H1 (cell line): ENCODE measurements at regions not wholly inside any gene's neighbourhood (a gene's known extent, or its start where the extent isn't known, plus 50 kb on each side); places are given as distances from the start of the nearest gene placed in this dataset.

Experiments used
- CTCF ChIA-PET: fragments of 300-600 bp; sonication (Branson Sonifier 250); formaldehyde crosslinking; loops from one replicate; lab custom pipeline; 2021; ENCODE audit not compliant: partially characterized antibody; lab: Charles Lee
- POLR2A ChIA-PET: fragments of 300-600 bp; sonication (Branson Sonifier 250); formaldehyde crosslinking; loops from one replicate; lab custom pipeline; 2021; ENCODE audit warnings: inconsistent platforms; ENCODE audit not compliant: partially characterized antibody; lab: Charles Lee
- DNase-seq, 2 experiments: peaks; one replicate each; pipeline versions ENCODE4 v3.0.0 to v3.0.0-alpha.2; 2010 to 2022; ENCODE audit warnings: low spot score in 2 of 2, low read depth in 1 of 2, mixed read lengths in 1 of 2
- FAIRE-seq: peaks from 2 replicates; lab custom pipeline; 2011; peaks lifted over from hg19 to GRCh38; lab: Jason Lieb, UNC
- H2AFZ ChIP-seq: 2 replicates; pipeline ENCODE4 v1.8.1; 2012; ENCODE audit warnings: low read length, inconsistent platforms
- H2AK5ac ChIP-seq: 2 replicates; pipeline ENCODE4 v1.6.1; 2013; ENCODE audit warnings: low read depth, low read length
- H2BK120ac ChIP-seq: replicated peaks from 2 replicates; pipeline ENCODE3; 2013; ENCODE audit warnings: low read depth, low read length, inconsistent platforms
- H2BK12ac ChIP-seq: 2 replicates; pipeline ENCODE4 v1.6.1; 2013; ENCODE audit warnings: low read depth, low read length
- H2BK15ac ChIP-seq: 2 replicates; pipeline ENCODE4 v1.6.1; 2013; ENCODE audit warnings: low read length
- H2BK20ac ChIP-seq: 2 replicates; pipeline ENCODE4 v1.6.1; 2013; ENCODE audit warnings: low read length
- H2BK5ac ChIP-seq: 2 replicates; pipeline ENCODE4 v1.6.1; 2013; ENCODE audit warnings: low read depth, low read length
- H3K14ac ChIP-seq: 2 replicates; pipeline ENCODE4 v1.6.1; 2013; ENCODE audit warnings: inconsistent platforms; ENCODE audit not compliant: insufficient read length
- H3K18ac ChIP-seq: 2 replicates; pipeline ENCODE4 v1.6.1; 2013; ENCODE audit warnings: low read length; ENCODE audit errors: extremely low read depth
- H3K23ac ChIP-seq: 2 replicates; pipeline ENCODE4 v1.6.1; 2013; ENCODE audit warnings: inconsistent platforms; ENCODE audit not compliant: insufficient read length
- H3K23me2 ChIP-seq: 2 replicates; pipeline ENCODE4 v1.6.1; 2013; ENCODE audit warnings: low read depth, low read length
- H3K27ac ChIP-seq: 2 replicates; pipeline ENCODE4 v1.6.1; 2011; ENCODE audit warnings: low read depth, low read length, inconsistent platforms
- H3K27me3 ChIP-seq, 4 experiments: replicated peaks in 1 of 4; 1 replicate in 1 of 4; 2 replicates in 3 of 4; pipeline versions ENCODE4 v1.6.1 to v1.8.1; 2011 to 2013; ENCODE audit warnings: low read length in 3 of 4, mild to moderate bottlenecking in 3 of 4, inconsistent platforms in 2 of 4, mixed read lengths in 2 of 4, moderate library complexity in 1 of 4; ENCODE audit not compliant: control insufficient read depth in 3 of 4, insufficient read depth in 3 of 4; ENCODE audit errors: extremely low read depth in 1 of 4
- H3K36me3 ChIP-seq, 4 experiments: 2 replicates each; pipeline versions ENCODE4 v1.6.1 to v1.8.1; 2011 to 2013; ENCODE audit warnings: mild to moderate bottlenecking in 4 of 4, low read length in 3 of 4, moderate library complexity in 2 of 4, control low read depth in 1 of 4, inconsistent platforms in 1 of 4; ENCODE audit not compliant: insufficient read depth in 4 of 4, control insufficient read depth in 2 of 4
- H3K4ac ChIP-seq: replicated peaks from 2 replicates; pipeline ENCODE3; 2013; ENCODE audit warnings: low read length, low read depth, mixed read lengths, inconsistent platforms; ENCODE audit not compliant: insufficient read length
- H3K4me1 ChIP-seq, 4 experiments: replicated peaks in 1 of 4; 1 replicate in 1 of 4; 2 replicates in 3 of 4; pipeline versions ENCODE4 v1.6.1 to v1.8.1; 2011 to 2013; ENCODE audit warnings: low read length in 3 of 4, inconsistent platforms in 2 of 4, mixed read lengths in 1 of 4; ENCODE audit not compliant: insufficient read depth in 4 of 4, control insufficient read depth in 3 of 4
- H3K4me2 ChIP-seq, 2 experiments: 2 replicates each; pipeline versions ENCODE4 v1.6.1 to v1.8.1; 2011 to 2013; ENCODE audit warnings: low read depth in 2 of 2, low read length in 2 of 2, control low read depth in 1 of 2, inconsistent platforms in 1 of 2, mild to moderate bottlenecking in 1 of 2; ENCODE audit not compliant: insufficient read depth in 1 of 2
- H3K4me3 ChIP-seq, 4 experiments: fragments of 200-600, 300-600 bp in 1 of 4; sonication (generic), shearing (Covaris generic), sonication (Bioruptor Twin) in 1 of 4; 2 replicates each; pipeline versions ENCODE4 v1.5.1 to v1.8.1; 2011 to 2016; ENCODE audit warnings: low read length in 4 of 4, low read depth in 3 of 4, control low read depth in 2 of 4, inconsistent platforms in 2 of 4, mild to moderate bottlenecking in 2 of 4, mixed read lengths in 1 of 4, moderate library complexity in 1 of 4; ENCODE audit not compliant: insufficient read depth in 2 of 4; ENCODE audit errors: extremely low read depth in 1 of 4
- H3K56ac ChIP-seq: replicated peaks from 2 replicates; pipeline ENCODE3; 2013; ENCODE audit warnings: low read depth, mild to moderate bottlenecking, mixed read lengths, low read length, inconsistent platforms; ENCODE audit not compliant: insufficient read length
- H3K79me1 ChIP-seq: 2 replicates; pipeline ENCODE4 v1.6.1; 2013; ENCODE audit warnings: low read depth, low read length, control low read depth
- H3K79me2 ChIP-seq, 2 experiments: 2 replicates each; pipeline versions ENCODE4 v1.6.1 to v1.8.1; 2012 to 2013; ENCODE audit warnings: low read length in 2 of 2, mild to moderate bottlenecking in 2 of 2, inconsistent platforms in 1 of 2; ENCODE audit not compliant: insufficient read depth in 2 of 2, control insufficient read depth in 1 of 2
- H3K9ac ChIP-seq, 4 experiments: replicated peaks in 1 of 4; 1 replicate in 1 of 4; 2 replicates in 3 of 4; pipeline versions ENCODE4 v1.6.1 to v1.8.1; 2011 to 2013; ENCODE audit warnings: low read depth in 3 of 4, low read length in 3 of 4, control low read depth in 2 of 4, mild to moderate bottlenecking in 2 of 4, moderate library complexity in 2 of 4, inconsistent platforms in 1 of 4; ENCODE audit errors: extremely low read depth in 1 of 4
- H3K9me3 ChIP-seq, 2 experiments: 2 replicates each; pipeline versions ENCODE4 v1.6.1 to v1.8.1; 2012 to 2013; ENCODE audit warnings: mild to moderate bottlenecking in 2 of 2, moderate library complexity in 2 of 2, control low read depth in 1 of 2, inconsistent platforms in 1 of 2, low read depth in 1 of 2, low read length in 1 of 2, mixed read lengths in 1 of 2; ENCODE audit not compliant: insufficient read depth in 2 of 2
- H4K20me1 ChIP-seq, 2 experiments: replicated peaks in 1 of 2; 2 replicates each; pipeline versions ENCODE3 to v1.8.1; 2011 to 2013; ENCODE audit warnings: inconsistent platforms in 2 of 2, low read length in 2 of 2, mild to moderate bottlenecking in 1 of 2; ENCODE audit not compliant: insufficient read depth in 2 of 2, control insufficient read depth in 1 of 2
- H4K5ac ChIP-seq: 2 replicates; pipeline ENCODE4 v1.6.1; 2013; ENCODE audit warnings: low read length, low read depth, mixed read lengths, inconsistent platforms; ENCODE audit not compliant: insufficient read length
- H4K8ac ChIP-seq: 2 replicates; pipeline ENCODE4 v1.8.0; 2013; ENCODE audit warnings: mild to moderate bottlenecking, moderate library complexity, low read length, inconsistent platforms; ENCODE audit not compliant: insufficient read depth; ENCODE audit errors: extremely low read depth
- H4K91ac ChIP-seq: replicated peaks from 2 replicates; pipeline ENCODE3; 2013; ENCODE audit warnings: low read length, mixed read lengths, inconsistent platforms; ENCODE audit not compliant: insufficient read length
- ASH2L ChIP-seq: fragments of 200-600, 300-600 bp; sonication (generic); IDR thresholded peaks from one replicate; pipeline ENCODE4 v1.7.1; 2017; ENCODE audit warnings: low read length
- CEBPB ChIP-seq: IDR thresholded peaks from 2 replicates; pipeline ENCODE4 v1.6.1; 2012; ENCODE audit warnings: low read depth, low read length
- CTBP2 ChIP-seq: IDR thresholded peaks from 2 replicates; pipeline ENCODE4 v1.7.0; 2011; ENCODE audit warnings: borderline replicate concordance, mild to moderate bottlenecking, moderate library complexity, mixed read lengths, low read length; ENCODE audit not compliant: insufficient read depth, insufficient read length
- EZH2 ChIP-seq: fragments of 200-600 bp; sonication (generic); IDR thresholded peaks from 2 replicates; pipeline ENCODE4 v1.7.1; 2012; ENCODE audit warnings: low read depth, mild to moderate bottlenecking, moderate library complexity, low read length, inconsistent platforms; ENCODE audit not compliant: severe bottlenecking
- MAFK ChIP-seq: IDR thresholded peaks from 2 replicates; pipeline ENCODE4 v1.6.1; 2012; ENCODE audit warnings: low read depth, mild to moderate bottlenecking, improper control_type of control experiment, low read length
- SAP30 ChIP-seq: fragments of 300-600 bp; sonication (generic); IDR thresholded peaks from 2 replicates; pipeline ENCODE4 v1.7.1; 2012; ENCODE audit warnings: low read length, moderate library complexity, mild to moderate bottlenecking, inconsistent platforms; ENCODE audit not compliant: insufficient read depth, insufficient replicate concordance
- TBP ChIP-seq: IDR thresholded peaks from 2 replicates; pipeline ENCODE4 v1.6.1; 2011; ENCODE audit warnings: low read depth, low read length, improper control_type of control experiment
- WGBS, 2 experiments: shearing (Covaris generic) in 1 of 2; methylation state at CpG; one replicate each; pipeline versions ENCODE4 v1.1.6 to v1.1.7; 2013 to 2015; ENCODE audit warnings: low lambda C conversion rate in 2 of 2, mixed read lengths in 2 of 2, inconsistent platforms in 1 of 2, low coverage in 1 of 2, missing lambda C conversion rate in 1 of 2; ENCODE audit not compliant: insufficient replicate concordance in 2 of 2, insufficient coverage in 1 of 2, insufficient read length in 1 of 2; ENCODE audit errors: extremely low coverage in 1 of 2, missing lambda C conversion rate in 1 of 2; 5-methylcytosine and 5-hydroxymethylcytosine counted together
- TF ChIP-seq, protein P1 (sequence below), 3 experiments: IDR thresholded peaks; 1 replicate in 2 of 3; 2 replicates in 1 of 3; pipeline versions ENCODE4 v1.5.1 to v1.6.1; 2011; ENCODE audit warnings: low read length in 3 of 3, mild to moderate bottlenecking in 3 of 3, inconsistent platforms in 2 of 3, low read depth in 1 of 3, moderate library complexity in 1 of 3; ENCODE audit not compliant: insufficient read depth in 1 of 3; ENCODE audit errors: control extremely low read depth in 1 of 3

DNA sequence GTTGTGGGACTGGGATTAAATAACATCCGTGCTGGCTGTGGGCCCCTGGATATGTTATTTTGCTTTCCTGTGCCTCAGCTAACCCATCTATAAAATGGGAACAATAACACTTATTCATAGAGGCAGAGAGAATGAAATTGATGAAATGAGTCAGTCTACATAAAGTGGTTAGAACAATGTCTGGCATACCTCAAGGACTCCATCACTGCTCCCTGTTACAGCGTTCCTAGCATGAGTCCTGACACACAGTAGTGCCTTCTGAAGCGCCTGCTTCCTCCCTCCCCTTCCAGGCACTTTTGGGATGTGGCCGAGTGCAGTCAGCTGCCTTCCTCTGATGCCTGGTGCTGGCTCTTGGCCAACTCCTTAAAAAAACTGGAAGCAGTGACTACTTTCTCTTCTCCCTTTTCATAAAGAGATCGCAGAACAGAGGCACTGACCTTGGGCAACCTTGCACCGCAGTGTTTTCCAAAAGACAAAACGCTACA is 108.4 kb upstream of the ZMIZ1 start:
- H2BK5ac ChIP-seq = no peak overlapping the region; the same call in 1 of the 2 replicates
- H3K4me1 ChIP-seq = peaks cover 6 to 21% (median 14%) of the 10 kb centered on the region in 4 experiments
- H2BK12ac ChIP-seq = no peak overlapping the region
- 89% methylated on average over 7 of the region's 7 CpGs; no CpG with 5 or more reads in 1 of the 2 experiments for WGBS, 2 experiments
- no peak for DNase-seq
- no peaks in the 10 kb centered on the region for H3K9me3 ChIP-seq
- H4K20me1 ChIP-seq = no peaks in the 10 kb centered on the region
- H2AFZ ChIP-seq = no peak overlapping the region
- no peak overlapping the region for H2BK20ac ChIP-seq
- no peak overlapping the region for H3K23ac ChIP-seq
- no peak overlapping the region for H4K8ac ChIP-seq
- no peak overlapping the region for H4K91ac ChIP-seq
- TF ChIP-seq ASH2L = no peak
- TF ChIP-seq, protein P1, sequence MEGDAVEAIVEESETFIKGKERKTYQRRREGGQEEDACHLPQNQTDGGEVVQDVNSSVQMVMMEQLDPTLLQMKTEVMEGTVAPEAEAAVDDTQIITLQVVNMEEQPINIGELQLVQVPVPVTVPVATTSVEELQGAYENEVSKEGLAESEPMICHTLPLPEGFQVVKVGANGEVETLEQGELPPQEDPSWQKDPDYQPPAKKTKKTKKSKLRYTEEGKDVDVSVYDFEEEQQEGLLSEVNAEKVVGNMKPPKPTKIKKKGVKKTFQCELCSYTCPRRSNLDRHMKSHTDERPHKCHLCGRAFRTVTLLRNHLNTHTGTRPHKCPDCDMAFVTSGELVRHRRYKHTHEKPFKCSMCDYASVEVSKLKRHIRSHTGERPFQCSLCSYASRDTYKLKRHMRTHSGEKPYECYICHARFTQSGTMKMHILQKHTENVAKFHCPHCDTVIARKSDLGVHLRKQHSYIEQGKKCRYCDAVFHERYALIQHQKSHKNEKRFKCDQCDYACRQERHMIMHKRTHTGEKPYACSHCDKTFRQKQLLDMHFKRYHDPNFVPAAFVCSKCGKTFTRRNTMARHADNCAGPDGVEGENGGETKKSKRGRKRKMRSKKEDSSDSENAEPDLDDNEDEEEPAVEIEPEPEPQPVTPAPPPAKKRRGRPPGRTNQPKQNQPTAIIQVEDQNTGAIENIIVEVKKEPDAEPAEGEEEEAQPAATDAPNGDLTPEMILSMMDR (IDR thresholded peaks at IDR 0.05; ENCODE audit: control extremely low read depth in 1 of 3, insufficient read depth in 1 of 3, low read depth in 1 of 3, low read length in 3 of 3) = no peak
- no peak for TF ChIP-seq TBP
- no peak for TF ChIP-seq EZH2
- TF ChIP-seq MAFK = no peak
- TF ChIP-seq SAP30 = no peak
- TF ChIP-seq CEBPB = no peak
- TF ChIP-seq CTBP2 = no peak
- H2AK5ac ChIP-seq = no peak overlapping the region
- no peak overlapping the region for H3K18ac ChIP-seq
- H2BK120ac ChIP-seq = no peak overlapping the region
- peaks cover 2% of the 10 kb centered on the region; the same call in 1 of the 2 replicates for H3K23me2 ChIP-seq
- H3K27me3 ChIP-seq = no peaks in the 10 kb centered on the region; a peak in 3 of 7 replicates
- no peak overlapping the region for H3K4me3 ChIP-seq
- peak overlapping the region; percentile 94; the same call in 1 of the 2 replicates for H2BK15ac ChIP-seq
- no peak for FAIRE-seq
- no peak overlapping the region for H4K5ac ChIP-seq
- no peak overlapping the region for H3K27ac ChIP-seq
- no peak overlapping the region for H3K56ac ChIP-seq
- H3K79me1 ChIP-seq = no peaks in the 10 kb centered on the region; the same call in 1 of the 2 replicates
- H3K4me2 ChIP-seq = no peak overlapping the region
- ChIA-PET POLR2A (interaction anchor here (1.3 to 2.5 kb wide), 2 partner anchors 10 to 14 kb away, joined by 3 to 11 read pairs; no protein-coding TSS in a partner anchor), CTCF (interaction anchor here (1.4 to 2.8 kb wide), 3 partner anchors 12 to 237 kb away, joined by 4 to 10 read pairs (median 4); no protein-coding TSS in a partner anchor)
- no peaks in the 10 kb centered on the region for H3K79me2 ChIP-seq
- no peak overlapping the region for H3K9ac ChIP-seq
- H3K14ac ChIP-seq = no peak overlapping the region
- no peak overlapping the region for H3K4ac ChIP-seq
- no peaks in the 10 kb centered on the region for H3K36me3 ChIP-seq
